ENCODE measurements at regions not wholly inside any gene's neighbourhood (a gene's known extent, or its start where the extent isn't known, plus 50 kb on each side); places are given as distances from the start of the nearest gene placed in this dataset.

- TF ChIP-seq EZH2 (IDR thresholded peaks at IDR 0.05; ENCODE audit: insufficient read depth, low read length) (no peak), CTCF (IDR thresholded peaks at IDR 0.05; ENCODE audit: insufficient read depth, low read depth, low read length) (peak; percentile 22)
Measured at GRCh38 chr13:46962281-46962941, 65.6 kb upstream of the HTR2A start.

All from astrocyte (in vitro differentiated cells and primary cell).